ENCODE measurements at regions not wholly inside any gene's neighbourhood (a gene's known extent, or its start where the extent isn't known, plus 50 kb on each side); places are given as distances from the start of the nearest gene placed in this dataset.

- TF ChIP-seq, protein P1, sequence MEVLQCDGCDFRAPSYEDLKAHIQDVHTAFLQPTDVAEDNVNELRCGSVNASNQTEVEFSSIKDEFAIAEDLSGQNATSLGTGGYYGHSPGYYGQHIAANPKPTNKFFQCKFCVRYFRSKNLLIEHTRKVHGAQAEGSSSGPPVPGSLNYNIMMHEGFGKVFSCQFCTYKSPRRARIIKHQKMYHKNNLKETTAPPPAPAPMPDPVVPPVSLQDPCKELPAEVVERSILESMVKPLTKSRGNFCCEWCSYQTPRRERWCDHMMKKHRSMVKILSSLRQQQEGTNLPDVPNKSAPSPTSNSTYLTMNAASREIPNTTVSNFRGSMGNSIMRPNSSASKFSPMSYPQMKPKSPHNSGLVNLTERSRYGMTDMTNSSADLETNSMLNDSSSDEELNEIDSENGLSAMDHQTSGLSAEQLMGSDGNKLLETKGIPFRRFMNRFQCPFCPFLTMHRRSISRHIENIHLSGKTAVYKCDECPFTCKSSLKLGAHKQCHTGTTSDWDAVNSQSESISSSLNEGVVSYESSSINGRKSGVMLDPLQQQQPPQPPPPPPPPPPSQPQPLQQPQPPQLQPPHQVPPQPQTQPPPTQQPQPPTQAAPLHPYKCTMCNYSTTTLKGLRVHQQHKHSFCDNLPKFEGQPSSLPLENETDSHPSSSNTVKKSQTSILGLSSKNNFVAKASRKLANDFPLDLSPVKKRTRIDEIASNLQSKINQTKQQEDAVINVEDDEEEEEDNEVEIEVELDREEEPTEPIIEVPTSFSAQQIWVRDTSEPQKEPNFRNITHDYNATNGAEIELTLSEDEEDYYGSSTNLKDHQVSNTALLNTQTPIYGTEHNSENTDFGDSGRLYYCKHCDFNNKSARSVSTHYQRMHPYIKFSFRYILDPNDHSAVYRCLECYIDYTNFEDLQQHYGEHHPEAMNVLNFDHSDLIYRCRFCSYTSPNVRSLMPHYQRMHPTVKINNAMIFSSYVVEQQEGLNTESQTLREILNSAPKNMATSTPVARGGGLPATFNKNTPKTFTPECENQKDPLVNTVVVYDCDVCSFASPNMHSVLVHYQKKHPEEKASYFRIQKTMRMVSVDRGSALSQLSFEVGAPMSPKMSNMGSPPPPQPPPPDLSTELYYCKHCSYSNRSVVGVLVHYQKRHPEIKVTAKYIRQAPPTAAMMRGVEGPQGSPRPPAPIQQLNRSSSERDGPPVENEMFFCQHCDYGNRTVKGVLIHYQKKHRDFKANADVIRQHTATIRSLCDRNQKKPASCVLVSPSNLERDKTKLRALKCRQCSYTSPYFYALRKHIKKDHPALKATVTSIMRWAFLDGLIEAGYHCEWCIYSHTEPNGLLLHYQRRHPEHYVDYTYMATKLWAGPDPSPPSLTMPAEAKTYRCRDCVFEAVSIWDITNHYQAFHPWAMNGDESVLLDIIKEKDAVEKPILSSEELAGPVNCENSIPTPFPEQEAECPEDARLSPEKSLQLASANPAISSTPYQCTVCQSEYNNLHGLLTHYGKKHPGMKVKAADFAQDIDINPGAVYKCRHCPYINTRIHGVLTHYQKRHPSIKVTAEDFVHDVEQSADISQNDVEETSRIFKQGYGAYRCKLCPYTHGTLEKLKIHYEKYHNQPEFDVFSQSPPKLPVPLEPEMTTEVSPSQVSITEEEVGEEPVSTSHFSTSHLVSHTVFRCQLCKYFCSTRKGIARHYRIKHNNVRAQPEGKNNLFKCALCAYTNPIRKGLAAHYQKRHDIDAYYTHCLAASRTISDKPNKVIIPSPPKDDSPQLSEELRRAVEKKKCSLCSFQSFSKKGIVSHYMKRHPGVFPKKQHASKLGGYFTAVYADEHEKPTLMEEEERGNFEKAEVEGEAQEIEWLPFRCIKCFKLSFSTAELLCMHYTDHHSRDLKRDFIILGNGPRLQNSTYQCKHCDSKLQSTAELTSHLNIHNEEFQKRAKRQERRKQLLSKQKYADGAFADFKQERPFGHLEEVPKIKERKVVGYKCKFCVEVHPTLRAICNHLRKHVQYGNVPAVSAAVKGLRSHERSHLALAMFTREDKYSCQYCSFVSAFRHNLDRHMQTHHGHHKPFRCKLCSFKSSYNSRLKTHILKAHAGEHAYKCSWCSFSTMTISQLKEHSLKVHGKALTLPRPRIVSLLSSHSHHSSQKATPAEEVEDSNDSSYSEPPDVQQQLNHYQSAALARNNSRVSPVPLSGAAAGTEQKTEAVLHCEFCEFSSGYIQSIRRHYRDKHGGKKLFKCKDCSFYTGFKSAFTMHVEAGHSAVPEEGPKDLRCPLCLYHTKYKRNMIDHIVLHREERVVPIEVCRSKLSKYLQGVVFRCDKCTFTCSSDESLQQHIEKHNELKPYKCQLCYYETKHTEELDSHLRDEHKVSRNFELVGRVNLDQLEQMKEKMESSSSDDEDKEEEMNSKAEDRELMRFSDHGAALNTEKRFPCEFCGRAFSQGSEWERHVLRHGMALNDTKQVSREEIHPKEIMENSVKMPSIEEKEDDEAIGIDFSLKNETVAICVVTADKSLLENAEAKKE (CRISPR knock-in tag; IDR thresholded peaks at IDR 0.05), result no peak
Measured at GRCh38 chr12:127515941-127516340, 751.0 kb upstream of the TMEM132C start (continued).

- Histone ChIP-seq H3K4me2 (no peak overlapping the region), H3K27me3 (ENCODE audit: insufficient read depth) (no peaks in the 10 kb centered on the region), H3K4me3 (no peak overlapping the region), H3F3A (replicated peaks; ENCODE audit: low read depth) (no peaks in the 10 kb centered on the region), H2AFZ (no peak overlapping the region), H3K36me3 (ENCODE audit: insufficient read depth) (no peaks in the 10 kb centered on the region), H3K27ac (ENCODE audit: low read depth) (no peak overlapping the region), H3K79me2 (replicated peaks; ENCODE audit: insufficient read depth) (no peaks in the 10 kb centered on the region), H3K4me1 (ENCODE audit: insufficient read depth) (no peaks in the 10 kb centered on the region), H4K20me1 (replicated peaks; ENCODE audit: insufficient read depth) (no peaks in the 10 kb centered on the region), H3K9me2 (ENCODE audit: insufficient read depth) (no peaks in the 10 kb centered on the region)
- ATAC-seq (no peak), DNase-seq (ENCODE audit: low spot score) (no peak)
- H3K27ac Mint-ChIP-seq, result no peak overlapping the region
- H3K27me3 Mint-ChIP-seq (ENCODE audit: insufficient read depth, low read depth, poor library complexity), result no peaks in the 10 kb centered on the region
- H3K4me1 Mint-ChIP-seq, result no peaks in the 10 kb centered on the region
- H3K36me3 Mint-ChIP-seq (ENCODE audit: low read depth), result peaks cover 19% of the 10 kb centered on the region
- peaks cover 91% of the 10 kb centered on the region for H3K9me3 Mint-ChIP-seq
- no peak overlapping the region for H3K4me3 Mint-ChIP-seq
- TF ChIP-seq JUNB (IDR thresholded peaks at IDR 0.05; ENCODE audit: unreplicated experiment) (no peak), ZNF114 (CRISPR knock-in tag; IDR thresholded peaks at IDR 0.05) (no peak), CREB1 (CRISPR knock-in tag; IDR thresholded peaks at IDR 0.05; ENCODE audit: low read depth) (no peak)
- TF ChIP-seq, protein P2, sequence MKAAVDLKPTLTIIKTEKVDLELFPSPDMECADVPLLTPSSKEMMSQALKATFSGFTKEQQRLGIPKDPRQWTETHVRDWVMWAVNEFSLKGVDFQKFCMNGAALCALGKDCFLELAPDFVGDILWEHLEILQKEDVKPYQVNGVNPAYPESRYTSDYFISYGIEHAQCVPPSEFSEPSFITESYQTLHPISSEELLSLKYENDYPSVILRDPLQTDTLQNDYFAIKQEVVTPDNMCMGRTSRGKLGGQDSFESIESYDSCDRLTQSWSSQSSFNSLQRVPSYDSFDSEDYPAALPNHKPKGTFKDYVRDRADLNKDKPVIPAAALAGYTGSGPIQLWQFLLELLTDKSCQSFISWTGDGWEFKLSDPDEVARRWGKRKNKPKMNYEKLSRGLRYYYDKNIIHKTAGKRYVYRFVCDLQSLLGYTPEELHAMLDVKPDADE (IDR thresholded peaks at IDR 0.05), result no peak
Measured at GRCh38 chr12:127516467-127516866, 750.5 kb upstream of the TMEM132C start.
